ENCODE measurements at regions not wholly inside any gene's neighbourhood (a gene's known extent, or its start where the extent isn't known, plus 50 kb on each side); places are given as distances from the start of the nearest gene placed in this dataset.

- no peaks in the 10 kb centered on the region for H3K27me3 ChIP-seq
- H3K4me3 ChIP-seq: no peak overlapping the region
- no peaks in the 10 kb centered on the region for H3K36me3 ChIP-seq
- intact Hi-C loops (cut with DNase I): no loop called here
- H3K27ac ChIP-seq: no peak overlapping the region
- TF ChIP-seq, protein P1, sequence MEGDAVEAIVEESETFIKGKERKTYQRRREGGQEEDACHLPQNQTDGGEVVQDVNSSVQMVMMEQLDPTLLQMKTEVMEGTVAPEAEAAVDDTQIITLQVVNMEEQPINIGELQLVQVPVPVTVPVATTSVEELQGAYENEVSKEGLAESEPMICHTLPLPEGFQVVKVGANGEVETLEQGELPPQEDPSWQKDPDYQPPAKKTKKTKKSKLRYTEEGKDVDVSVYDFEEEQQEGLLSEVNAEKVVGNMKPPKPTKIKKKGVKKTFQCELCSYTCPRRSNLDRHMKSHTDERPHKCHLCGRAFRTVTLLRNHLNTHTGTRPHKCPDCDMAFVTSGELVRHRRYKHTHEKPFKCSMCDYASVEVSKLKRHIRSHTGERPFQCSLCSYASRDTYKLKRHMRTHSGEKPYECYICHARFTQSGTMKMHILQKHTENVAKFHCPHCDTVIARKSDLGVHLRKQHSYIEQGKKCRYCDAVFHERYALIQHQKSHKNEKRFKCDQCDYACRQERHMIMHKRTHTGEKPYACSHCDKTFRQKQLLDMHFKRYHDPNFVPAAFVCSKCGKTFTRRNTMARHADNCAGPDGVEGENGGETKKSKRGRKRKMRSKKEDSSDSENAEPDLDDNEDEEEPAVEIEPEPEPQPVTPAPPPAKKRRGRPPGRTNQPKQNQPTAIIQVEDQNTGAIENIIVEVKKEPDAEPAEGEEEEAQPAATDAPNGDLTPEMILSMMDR (IDR thresholded peaks at IDR 0.05): no peak
- no peak for DNase-seq (ENCODE audit: low spot score in 2 of 2)
- H3K9me3 ChIP-seq: no peaks in the 10 kb centered on the region
- no peaks in the 10 kb centered on the region for H3K4me1 ChIP-seq
Measured at GRCh38 chr18:47543080-47543479, 291.6 kb upstream of the SKOR2 start.

DNA sequence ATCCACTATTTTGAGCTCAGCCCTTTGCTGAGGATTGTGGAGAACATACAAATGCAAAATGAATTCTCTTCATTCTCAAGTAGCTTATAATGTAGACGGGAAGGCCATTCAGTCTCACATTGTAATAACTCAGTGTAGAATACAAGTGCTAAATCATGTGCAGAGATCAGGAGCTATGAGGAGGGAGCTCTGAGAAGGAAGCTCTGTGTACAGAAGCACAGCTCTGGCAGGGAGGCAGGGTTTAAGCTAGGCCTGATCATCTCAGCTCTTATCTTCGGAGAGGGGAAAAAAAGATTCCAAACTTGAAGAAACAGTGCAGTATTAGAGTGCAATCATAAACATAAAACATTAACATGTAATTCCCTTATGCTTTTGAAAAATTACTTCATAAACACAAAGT, 291.1 kb upstream of the SKOR2 start:
- no peaks in the 10 kb centered on the region for H3K27me3 ChIP-seq
- DNase-seq (ENCODE audit: low spot score in 2 of 2): no peak

DNA sequence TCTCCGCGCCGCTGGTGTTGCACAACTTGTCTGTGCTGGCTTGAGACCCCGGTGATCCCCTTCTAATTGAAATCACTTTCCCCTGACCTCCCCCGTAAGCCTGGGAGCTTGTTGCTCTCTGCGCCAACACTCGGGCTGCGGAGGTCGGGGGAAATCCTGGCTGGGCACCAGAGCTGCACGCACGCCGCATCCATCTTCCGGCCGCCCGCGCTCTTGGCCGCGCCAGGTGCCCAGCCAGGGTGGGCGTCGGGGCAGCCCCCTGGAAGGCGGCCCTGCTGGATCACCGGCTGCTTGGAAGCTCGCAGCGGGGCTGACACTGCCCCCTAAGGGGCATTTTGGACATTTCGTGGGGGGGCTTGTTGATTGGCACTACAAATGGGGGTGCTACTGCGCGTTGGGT, 280.3 kb upstream of the SKOR2 start:
- Histone ChIP-seq H3K27ac (no peak overlapping the region), H3K4me3 (no peak overlapping the region), H3K36me3 (no peaks in the 10 kb centered on the region), H3K27me3 (no peaks in the 10 kb centered on the region), H3K9me3 (no peaks in the 10 kb centered on the region), H3K4me1 (no peaks in the 10 kb centered on the region)
- TF ChIP-seq, protein P1 (IDR thresholded peaks at IDR 0.05): no peak
- intact Hi-C loops (cut with DNase I): no loop called here
- no peak for DNase-seq (ENCODE audit: low spot score in 2 of 2)

More for the DNA sequence above, 291.1 kb upstream of the SKOR2 start:
- Histone ChIP-seq H3K27ac (no peak overlapping the region), H3K4me1 (no peaks in the 10 kb centered on the region), H3K36me3 (no peaks in the 10 kb centered on the region), H3K9me3 (no peaks in the 10 kb centered on the region), H3K4me3 (no peak overlapping the region)
- TF ChIP-seq, protein P1 (IDR thresholded peaks at IDR 0.05): no peak
- intact Hi-C loops (cut with DNase I): no loop called here

DNA sequence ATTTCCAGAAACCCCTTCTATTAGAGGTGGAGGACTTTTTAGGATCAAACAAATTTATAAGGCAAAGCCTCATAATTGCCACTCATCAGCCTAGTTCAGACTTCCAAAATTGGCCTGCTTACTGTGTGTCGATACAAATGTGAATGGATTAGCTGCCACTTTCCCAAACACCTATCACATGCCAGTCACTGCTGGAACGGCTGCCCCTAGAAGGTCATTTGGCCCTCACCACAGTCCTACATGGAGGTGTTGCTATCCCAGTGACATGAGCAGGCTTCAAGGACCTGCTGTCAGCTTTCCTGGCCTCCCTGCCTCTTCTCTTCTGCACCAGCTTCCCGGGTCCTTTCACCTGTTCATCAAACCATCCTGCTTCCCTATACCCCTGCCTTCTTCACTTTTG, 279.2 kb upstream of the SKOR2 start:
- TF ChIP-seq, protein P1 (IDR thresholded peaks at IDR 0.05): no peak
- Histone ChIP-seq H3K4me1 (no peaks in the 10 kb centered on the region), H3K4me3 (no peak overlapping the region), H3K27ac (no peak overlapping the region), H3K27me3 (no peaks in the 10 kb centered on the region), H3K9me3 (no peaks in the 10 kb centered on the region), H3K36me3 (no peaks in the 10 kb centered on the region)
- no peak for DNase-seq (ENCODE audit: low spot score in 2 of 2)
- intact Hi-C loops (cut with DNase I): no loop called here

DNA sequence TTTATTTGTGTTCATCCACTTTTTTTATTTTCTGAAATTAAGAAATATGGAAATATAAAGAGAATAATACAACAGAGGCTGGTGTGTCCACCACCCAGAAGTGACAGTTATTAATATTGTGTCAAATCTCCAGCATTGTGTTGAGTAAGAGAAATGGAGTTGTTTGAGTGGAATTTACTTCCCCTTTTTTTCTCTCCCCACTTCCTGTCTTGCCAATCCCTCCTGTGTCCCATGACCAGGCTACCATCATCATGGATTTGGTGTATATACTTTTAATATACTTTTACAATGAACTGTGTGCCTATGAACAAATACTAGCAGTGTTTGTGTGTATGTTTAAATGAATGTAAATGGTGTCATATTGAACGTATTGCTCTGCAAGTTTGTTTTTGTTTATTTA, 276.9 kb upstream of the SKOR2 start:
- Histone ChIP-seq H3K36me3 (no peaks in the 10 kb centered on the region), H3K27ac (no peak overlapping the region), H3K4me3 (no peak overlapping the region), H3K4me1 (no peaks in the 10 kb centered on the region), H3K9me3 (no peaks in the 10 kb centered on the region), H3K27me3 (no peaks in the 10 kb centered on the region)
- DNase-seq (ENCODE audit: low spot score in 2 of 2): no peak
- TF ChIP-seq, protein P1 (IDR thresholded peaks at IDR 0.05): no peak
- intact Hi-C loops (cut with DNase I): no loop called here

DNA sequence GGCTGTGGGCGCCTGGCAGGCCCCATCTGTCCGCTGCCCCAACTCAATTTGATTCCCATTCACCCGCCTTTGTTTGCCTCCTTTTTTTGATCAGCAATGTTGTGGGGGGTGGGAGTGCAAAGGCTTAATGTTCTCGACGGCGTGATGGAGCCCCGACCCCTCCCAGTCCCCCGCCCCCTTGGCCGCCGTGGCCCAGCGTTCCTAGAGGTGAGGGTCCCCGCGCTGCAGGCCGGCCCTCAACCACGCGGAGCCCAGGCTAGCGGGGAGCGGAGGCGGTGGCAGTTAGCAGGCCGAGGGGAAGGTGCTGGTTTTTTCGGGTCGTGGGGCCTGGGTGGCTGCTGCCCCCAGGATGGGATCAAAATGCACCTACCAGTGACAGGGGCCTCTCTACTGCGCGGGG, 274.7 kb upstream of the SKOR2 start:
- no peaks in the 10 kb centered on the region for H3K36me3 ChIP-seq
- intact Hi-C loops (cut with DNase I): no loop called here
- DNase-seq (ENCODE audit: low spot score in 2 of 2): no peak
- H3K4me3 ChIP-seq: no peak overlapping the region
- no peak overlapping the region for H3K27ac ChIP-seq
- H3K27me3 ChIP-seq: no peaks in the 10 kb centered on the region
- TF ChIP-seq, protein P1 (IDR thresholded peaks at IDR 0.05): no peak
- no peaks in the 10 kb centered on the region for H3K9me3 ChIP-seq
- H3K4me1 ChIP-seq: no peaks in the 10 kb centered on the region

Data from ascending aorta (tissue), 2 donors.